ENCODE measurements at regions not wholly inside any gene's neighbourhood (a gene's known extent, or its start where the extent isn't known, plus 50 kb on each side); places are given as distances from the start of the nearest gene placed in this dataset.

DNA sequence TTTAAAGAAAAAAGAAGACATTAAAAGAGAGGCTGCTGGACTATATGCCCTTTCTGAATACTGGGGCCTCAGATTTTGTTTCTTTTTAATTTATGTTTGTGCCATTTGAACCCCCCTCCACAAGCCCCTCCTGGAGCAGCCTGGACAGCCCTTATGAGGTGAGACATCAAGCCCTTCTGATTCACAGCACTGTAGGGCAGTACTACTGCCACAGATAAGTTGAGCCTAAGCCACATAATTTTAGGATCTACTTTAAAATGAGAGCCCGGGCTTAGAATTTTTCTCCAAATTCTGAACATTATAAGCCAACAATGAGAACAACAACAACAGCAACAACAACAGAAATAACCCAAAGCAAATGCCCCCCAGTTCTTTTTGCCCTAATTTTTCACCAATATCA is 256.9 kb upstream of the SALL1 start:
- Histone ChIP-seq H3K4me1 (ENCODE audit: control insufficient read depth in 1 of 2, insufficient read depth in 2 of 2, low read length in 2 of 2) (no peaks in the 10 kb centered on the region), H3K9ac (ENCODE audit: low read length) (no peak overlapping the region), H3K27me3 (ENCODE audit: insufficient read depth, low read length) (no peaks in the 10 kb centered on the region), H3K4me3 (replicated peaks in 1 of 2; ENCODE audit: low read depth in 1 of 2, low read length in 2 of 2) (no peak overlapping the region), H3K9me2 (ENCODE audit: insufficient read depth) (no peaks in the 10 kb centered on the region), H3K27ac (ENCODE audit: low read depth, low read length) (no peak overlapping the region), H2AFZ (ENCODE audit: low read depth, low read length, poor library complexity, severe bottlenecking) (no peak overlapping the region), H4K20me1 (ENCODE audit: insufficient read depth) (no peaks in the 10 kb centered on the region), H3K4me2 (ENCODE audit: low read length) (no peak overlapping the region), H3K9me3 (ENCODE audit: control insufficient read depth in 1 of 2, insufficient read depth in 1 of 2, low read depth in 1 of 2, low read length in 2 of 2) (peaks cover 10 to 12% of the 10 kb centered on the region in 2 experiments; a peak in 2 of 4 replicates), H3K79me2 (ENCODE audit: insufficient read depth, low read length) (no peaks in the 10 kb centered on the region), H3K36me3 (ENCODE audit: control insufficient read depth in 1 of 2, insufficient read depth in 2 of 2, low read length in 2 of 2) (no peaks in the 10 kb centered on the region)
- no TSS peak for BruUV-seq (replicated peaks)
- no peak for ATAC-seq
- POLR2A ChIA-PET = no interaction called here
- DNase-seq (ENCODE audit: low read depth, low spot score) = no peak
- intact Hi-C loops (cut with micrococcal nuclease) = no loop called here
- RAD21 ChIA-PET (ENCODE audit: low non-redundant PET in 1 of 2, low total read pairs in 2 of 2, uncharacterized antibody in 2 of 2, unreplicated experiment in 2 of 2) = no interaction called here
- CTCF ChIA-PET = no interaction called here
- TF ChIP-seq TCF7L2 (IDR thresholded peaks at IDR 0.05; ENCODE audit: borderline replicate concordance, extremely low read depth, insufficient read depth, insufficient read length) (no peak), POLR2A (IDR thresholded peaks at IDR 0.05; ENCODE audit: borderline replicate concordance, extremely low read depth, insufficient read depth, insufficient read length) (no peak), JUND (IDR thresholded peaks at IDR 0.05) (no peak), SP1 (IDR thresholded peaks at IDR 0.05; ENCODE audit: low read depth) (no peak), CEBPB (IDR thresholded peaks at IDR 0.05; ENCODE audit: low read depth) (no peak), POLR2AphosphoS5 (IDR thresholded peaks at IDR 0.05; ENCODE audit: low read depth, low read length) (no peak), ZBTB33 (IDR thresholded peaks at IDR 0.05; ENCODE audit: extremely low read depth, insufficient replicate concordance, low read length) (no peak)

DNA sequence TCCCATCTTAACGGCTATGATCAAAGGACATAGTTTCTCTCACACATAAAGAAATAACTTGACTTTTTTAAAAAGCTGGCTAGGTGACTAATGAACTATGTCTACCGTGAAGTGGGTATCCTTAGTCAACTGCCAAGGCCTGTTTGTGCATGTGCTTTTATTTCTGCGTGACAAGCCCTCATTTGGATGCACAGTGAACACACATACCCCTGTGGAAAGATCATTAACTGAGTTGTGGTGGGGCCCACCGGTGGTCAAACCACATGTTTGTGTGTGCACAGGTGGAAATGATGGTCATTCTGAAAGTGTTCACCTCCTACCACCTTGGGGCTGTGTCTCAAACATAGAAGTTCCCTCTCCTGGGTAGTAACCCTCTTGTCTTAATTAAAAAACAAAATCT is 256.1 kb upstream of the SALL1 start:
- TF ChIP-seq SRF (IDR thresholded peaks at IDR 0.05; ENCODE audit: low read depth) (no peak), FOSL1 (IDR thresholded peaks at IDR 0.05; ENCODE audit: low read depth) (no peak), CBX3 (IDR thresholded peaks at IDR 0.05; ENCODE audit: low read depth) (no peak), ZFX (IDR thresholded peaks at IDR 0.05) (no peak), EGR1 (IDR thresholded peaks at IDR 0.05; ENCODE audit: low read depth) (no peak), RAD21 (IDR thresholded peaks at IDR 0.05; ENCODE audit: low read depth) (no peak)
- H3K4me2 ChIP-seq (ENCODE audit: low read length) = no peak overlapping the region
- H3K79me2 ChIP-seq (ENCODE audit: insufficient read depth, low read length) = no peaks in the 10 kb centered on the region
- RAD21 ChIA-PET (ENCODE audit: low non-redundant PET in 1 of 2, low total read pairs in 2 of 2, uncharacterized antibody in 2 of 2, unreplicated experiment in 2 of 2) = no interaction called here
- H4K20me1 ChIP-seq (ENCODE audit: insufficient read depth) = no peaks in the 10 kb centered on the region
- CTCF ChIA-PET = no interaction called here
- H3K36me3 ChIP-seq (ENCODE audit: control insufficient read depth in 1 of 2, insufficient read depth in 2 of 2, low read length in 2 of 2) = no peaks in the 10 kb centered on the region
- H3K4me3 ChIP-seq (replicated peaks in 1 of 2; ENCODE audit: low read depth in 1 of 2, low read length in 2 of 2) = no peak overlapping the region
- no peak overlapping the region for H2AFZ ChIP-seq (ENCODE audit: low read depth, low read length, poor library complexity, severe bottlenecking)
- no peaks in the 10 kb centered on the region for H3K4me1 ChIP-seq (ENCODE audit: control insufficient read depth in 1 of 2, insufficient read depth in 2 of 2, low read length in 2 of 2)
- H3K27ac ChIP-seq (ENCODE audit: low read depth, low read length) = no peak overlapping the region
- no peak for DNase-seq (ENCODE audit: low read depth, low spot score)
- H3K9ac ChIP-seq (ENCODE audit: low read length) = no peak overlapping the region
- intact Hi-C loops (cut with micrococcal nuclease) = no loop called here
- no peaks in the 10 kb centered on the region for H3K9me2 ChIP-seq (ENCODE audit: insufficient read depth)
- peaks cover 8 to 10% of the 10 kb centered on the region in 2 experiments; a peak in 2 of 4 replicates for H3K9me3 ChIP-seq (ENCODE audit: control insufficient read depth in 1 of 2, insufficient read depth in 1 of 2, low read depth in 1 of 2, low read length in 2 of 2)
- POLR2A ChIA-PET = no interaction called here
- no peaks in the 10 kb centered on the region for H3K27me3 ChIP-seq (ENCODE audit: insufficient read depth, low read length)
- no TSS peak for BruUV-seq (replicated peaks)
- no peak for ATAC-seq
